GM19043 (cell line): ENCODE measurements at regions not wholly inside any gene's neighbourhood (a gene's known extent, or its start where the extent isn't known, plus 50 kb on each side); places are given as distances from the start of the nearest gene placed in this dataset.

Experiments
- ATAC-seq: cut with Tn5 transposase; IDR thresholded peaks from one replicate; pipeline ENCODE4 v1.9.1; 2021; ENCODE audit warnings: low read depth; ENCODE audit not compliant: unreplicated experiment

GRCh38 chr5:109944461-109944860, 254.7 kb downstream of the MAN2A1 start:
- ATAC-seq: no peak

DNA sequence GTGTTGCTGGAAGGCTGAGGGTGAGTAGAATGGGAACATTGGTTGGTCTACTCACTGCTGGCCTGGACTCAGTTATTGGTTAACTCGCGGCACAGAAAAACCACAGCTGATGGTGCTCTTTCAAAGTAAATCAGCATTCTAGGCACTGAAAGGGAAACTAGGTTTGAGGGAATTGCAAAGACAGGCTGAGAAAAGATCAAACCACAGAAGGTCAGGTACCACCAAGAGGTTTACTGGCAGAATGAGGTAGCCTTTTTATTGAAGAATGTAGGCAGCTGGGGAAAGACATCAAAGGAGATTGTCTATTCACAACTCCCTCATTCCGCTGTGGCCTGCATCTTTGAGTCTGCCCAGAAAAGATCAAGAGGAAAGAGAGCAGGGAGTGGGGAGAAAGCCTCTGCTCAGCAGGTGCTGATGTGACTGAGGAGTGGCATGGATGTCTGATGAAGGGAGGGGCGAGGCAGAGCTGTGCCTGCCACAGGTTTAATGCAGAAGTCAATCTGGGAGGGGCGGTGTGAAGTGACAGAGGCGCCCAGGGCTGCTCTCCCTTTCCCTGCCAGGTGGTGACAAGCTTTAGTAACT, 255.5 kb downstream of the MAN2A1 start:
- ATAC-seq: no peak

- ATAC-seq: no peak
Observed at GRCh38 chr5:109945723-109946480, 256.2 kb downstream of the MAN2A1 start.

GRCh38 chr5:109946610-109947009, 256.9 kb downstream of the MAN2A1 start:
- no peak for ATAC-seq

DNA sequence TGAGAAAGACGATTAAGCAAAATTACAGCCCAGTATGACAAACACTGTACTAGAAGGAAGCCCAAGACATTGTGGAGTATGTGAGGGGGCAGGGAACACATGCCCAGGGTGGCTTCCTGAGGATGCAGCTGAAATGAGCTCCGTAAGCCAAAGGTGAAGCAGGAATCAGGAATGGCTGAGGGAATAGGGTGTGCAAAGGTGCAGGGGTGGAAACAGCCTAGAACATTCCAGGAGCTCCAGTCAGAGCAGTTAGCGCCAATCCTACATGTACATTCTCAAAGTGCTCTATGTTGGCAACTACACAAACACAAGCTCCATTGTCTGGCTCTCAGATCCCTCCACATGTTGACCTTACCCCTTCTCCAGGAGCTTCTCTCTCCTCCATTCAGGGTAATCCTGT, 257.9 kb downstream of the MAN2A1 start:
- ATAC-seq: no peak

- no peak for ATAC-seq
Observed at GRCh38 chr5:109950634-109951033, 260.9 kb downstream of the MAN2A1 start.

DNA sequence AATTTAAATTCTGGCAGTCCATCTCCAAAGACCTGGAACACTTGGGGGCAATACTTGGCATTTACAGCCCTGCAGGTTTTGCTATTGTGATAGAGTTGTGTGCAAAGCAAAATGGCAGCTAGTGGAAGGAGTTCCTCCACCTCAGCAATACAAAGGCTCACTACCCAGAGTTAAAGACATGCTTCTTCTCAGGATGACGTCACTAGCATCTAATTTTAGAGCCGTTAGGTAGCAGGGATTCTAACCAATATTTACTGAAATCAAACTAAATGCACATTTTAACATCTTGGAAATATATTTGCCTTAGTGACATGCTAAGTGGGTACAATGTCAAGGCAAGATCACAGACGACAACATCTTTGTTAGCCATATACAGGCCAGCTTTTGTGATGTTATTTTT, 261.6 kb downstream of the MAN2A1 start:
- no peak for ATAC-seq

GRCh38 chr5:109951758-109952157, 262.0 kb downstream of the MAN2A1 start:
- ATAC-seq: no peak

- ATAC-seq: no peak
Observed at GRCh38 chr5:109953761-109954160, 264.0 kb downstream of the MAN2A1 start.

DNA sequence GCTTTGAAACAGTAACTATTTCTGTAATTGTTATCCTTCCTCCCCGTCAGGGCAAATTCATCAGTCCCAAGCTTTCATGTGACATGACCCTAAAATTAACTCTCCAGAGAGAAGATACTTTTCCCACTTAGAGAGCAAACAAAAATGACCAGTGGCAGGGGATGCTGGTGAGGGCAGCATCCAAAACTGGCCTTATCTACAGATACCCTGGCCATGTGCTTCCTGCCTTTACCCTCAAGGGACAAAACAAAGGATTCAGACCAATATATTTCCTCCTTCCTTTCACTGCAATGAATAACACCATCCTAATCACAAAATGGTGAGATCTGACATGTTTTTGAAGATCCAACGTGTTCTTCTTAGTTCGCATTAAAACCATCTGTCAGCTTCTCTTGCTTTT, 267.2 kb downstream of the MAN2A1 start:
- ATAC-seq: no peak

DNA sequence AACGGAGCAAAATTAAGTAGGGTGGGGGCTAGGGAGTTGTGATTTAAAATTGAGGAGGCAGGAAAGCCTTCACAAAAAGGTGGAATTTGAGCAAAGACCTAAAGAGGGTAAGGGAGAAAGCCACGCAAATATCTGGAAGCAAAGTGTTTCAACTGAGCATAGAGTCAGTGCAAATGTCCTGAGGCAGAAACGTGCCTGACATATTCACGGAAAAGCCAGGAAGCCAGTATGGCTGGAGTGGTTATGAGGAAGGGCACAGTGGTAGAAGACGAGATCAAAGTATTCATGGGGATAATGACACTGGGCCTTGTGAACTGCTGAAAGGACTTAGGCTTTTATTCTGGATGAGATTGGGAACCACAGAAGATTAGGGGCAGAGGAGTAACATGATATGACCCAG, 268.4 kb downstream of the MAN2A1 start:
- no peak for ATAC-seq

GRCh38 chr5:109959652-109960051, 269.9 kb downstream of the MAN2A1 start:
- no peak for ATAC-seq

- no peak for ATAC-seq
Observed at GRCh38 chr5:109961751-109962150, 272.0 kb downstream of the MAN2A1 start.

GRCh38 chr5:109962882-109963603, 273.3 kb downstream of the MAN2A1 start:
- ATAC-seq: no peak

DNA sequence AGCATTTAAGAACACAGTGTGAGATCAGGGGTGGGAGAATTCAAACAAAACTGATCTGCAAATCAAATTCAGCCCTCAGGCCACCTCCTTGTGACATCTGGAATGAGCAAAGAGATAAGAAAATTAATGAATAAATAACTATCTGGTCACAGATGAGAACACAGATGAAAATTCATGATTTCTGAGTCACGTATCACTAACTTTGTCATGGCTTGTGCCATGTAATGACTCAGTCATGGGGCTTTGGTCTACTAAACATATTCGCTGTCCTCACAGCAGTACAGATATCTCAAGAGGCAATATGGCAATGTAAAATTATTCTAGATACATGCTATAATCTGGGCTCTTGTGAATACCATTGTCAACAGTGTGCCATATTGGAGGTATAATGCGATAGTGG, 274.4 kb downstream of the MAN2A1 start:
- no peak for ATAC-seq

- ATAC-seq: no peak
Observed at GRCh38 chr5:109965634-109966033, 275.9 kb downstream of the MAN2A1 start.

- ATAC-seq: no peak
Observed at GRCh38 chr5:109971968-109972367, 282.2 kb downstream of the MAN2A1 start.

DNA sequence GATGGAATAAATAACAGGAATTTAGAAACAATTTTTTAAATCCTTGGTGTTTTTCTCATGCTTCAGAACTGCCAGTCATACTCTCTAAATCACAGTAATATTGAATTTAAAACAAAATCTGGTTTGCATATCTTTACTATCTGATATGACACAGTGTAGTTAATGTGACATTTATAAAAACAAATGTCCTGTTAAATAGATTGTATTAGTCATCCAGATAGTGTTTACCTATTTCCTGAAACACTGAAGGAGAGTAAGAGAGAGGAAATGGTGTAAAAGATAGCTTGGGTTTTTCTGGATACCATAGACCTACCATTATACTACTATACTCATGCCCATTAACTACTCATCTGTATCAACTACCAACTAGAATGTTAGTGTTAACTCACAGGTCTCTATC, 292.3 kb downstream of the MAN2A1 start:
- ATAC-seq: no peak

DNA sequence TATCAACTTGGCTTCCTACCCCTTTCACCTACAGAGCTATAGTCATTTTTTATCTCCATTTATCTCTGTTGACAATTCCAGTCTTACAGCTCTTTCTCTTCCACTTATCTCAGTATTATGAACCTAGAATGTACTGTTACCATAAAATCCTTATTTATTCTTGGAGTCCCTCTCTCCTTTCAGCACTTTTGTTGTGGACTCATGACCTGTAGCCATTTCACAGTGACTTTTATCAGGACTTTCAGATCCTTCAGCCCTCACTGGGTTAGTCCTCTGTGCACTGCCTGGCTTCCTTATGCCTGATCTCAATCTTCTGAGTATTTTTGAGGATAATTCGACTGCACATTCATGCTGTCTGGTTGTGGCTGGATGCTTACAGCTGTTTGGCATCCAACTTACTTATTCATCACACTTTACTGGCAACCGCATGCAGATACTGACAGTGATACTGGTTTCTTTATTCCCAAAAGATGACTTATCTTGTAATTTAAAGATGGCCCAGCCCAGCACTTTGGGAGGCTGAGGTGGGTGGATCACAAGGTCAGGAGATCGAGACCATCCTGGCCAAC, 293.3 kb downstream of the MAN2A1 start:
- ATAC-seq: no peak

- ATAC-seq: no peak
Observed at GRCh38 chr5:109986726-109987125, 297.0 kb downstream of the MAN2A1 start.

DNA sequence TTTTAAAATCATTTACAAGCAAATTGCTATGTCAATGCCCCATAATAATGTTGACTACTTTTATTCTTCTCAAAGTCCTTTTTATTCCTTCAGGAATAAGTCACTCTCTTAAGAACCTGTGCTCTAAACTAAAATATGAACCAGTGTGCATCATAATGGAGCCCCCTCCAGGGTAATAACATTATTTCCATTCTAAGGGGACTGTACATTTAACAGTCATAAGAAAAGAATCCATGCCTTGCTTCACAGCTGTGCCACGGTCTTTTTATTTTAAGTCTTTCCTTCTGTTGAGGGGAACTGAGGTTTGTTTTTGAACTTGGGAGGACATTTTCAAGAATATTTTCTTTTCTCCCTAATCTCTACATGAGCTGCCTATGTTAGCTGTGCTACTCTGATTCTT, 297.6 kb downstream of the MAN2A1 start:
- ATAC-seq: no peak
